ENCODE measurements at regions not wholly inside any gene's neighbourhood (a gene's known extent, or its start where the extent isn't known, plus 50 kb on each side); places are given as distances from the start of the nearest gene placed in this dataset.

- POLR2A ChIA-PET = no interaction called here
- Mint-ChIP-seq H3K4me1 (peaks cover 54% of the 10 kb centered on the region), H3K9me3 (peaks cover 21% of the 10 kb centered on the region), H3K27me3 (ENCODE audit: low read depth) (no peaks in the 10 kb centered on the region), H3K27ac (no peak overlapping the region), H3K36me3 (peaks cover 12% of the 10 kb centered on the region), H3K4me3 (no peak overlapping the region)
- CTCF ChIA-PET = no interaction called here
- no peak for DNase-seq (ENCODE audit: low spot score)
- TF ChIP-seq ZNF317 (CRISPR knock-in tag; IDR thresholded peaks at IDR 0.05; ENCODE audit: borderline replicate concordance, low read depth) (no peak), TCF7 (CRISPR knock-in tag; IDR thresholded peaks at IDR 0.05; ENCODE audit: low read depth) (no peak), CBFB (CRISPR knock-in tag; IDR thresholded peaks at IDR 0.05; ENCODE audit: low read depth) (no peak), PRDM15 (CRISPR knock-in tag; IDR thresholded peaks at IDR 0.05) (no peak), MAX (CRISPR knock-in tag; IDR thresholded peaks at IDR 0.05) (no peak), AFF4 (CRISPR knock-in tag; IDR thresholded peaks at IDR 0.05; ENCODE audit: borderline replicate concordance) (no peak), HMGXB4 (CRISPR knock-in tag; IDR thresholded peaks at IDR 0.05) (no peak), PRRX2 (CRISPR knock-in tag; IDR thresholded peaks at IDR 0.05) (no peak)
- peak; percentile 37; the same call in 1 of the 2 replicates for ATAC-seq
Measured at GRCh38 chr10:6719561-6719960, 139.5 kb upstream of the PRKCQ start.

- POLR2A ChIA-PET = no interaction called here
- H3K4me1 Mint-ChIP-seq = peaks cover 51% of the 10 kb centered on the region
Measured at GRCh38 chr10:6718550-6718949, 138.5 kb upstream of the PRKCQ start.

GRCh38 chr10:6716516-6716915 lies 136.4 kb upstream of the PRKCQ start:
- Mint-ChIP-seq H3K9me3 (peaks cover 17% of the 10 kb centered on the region), H3K36me3 (peaks cover 12% of the 10 kb centered on the region), H3K27ac (no peak overlapping the region), H3K27me3 (ENCODE audit: low read depth) (no peaks in the 10 kb centered on the region; the same call in 1 of the 2 replicates), H3K4me1 (peaks cover 35% of the 10 kb centered on the region), H3K4me3 (no peak overlapping the region)
- no peak for DNase-seq (ENCODE audit: low spot score)
- ChIA-PET POLR2A (no interaction called here), CTCF (interaction anchor here (1.7 kb wide), 1 partner anchor 49 kb away, joined by 4 read pairs; no protein-coding TSS in a partner anchor)
- no peak for ATAC-seq
- TF ChIP-seq ZNF121 (CRISPR knock-in tag; IDR thresholded peaks at IDR 0.05) (no peak), CREM (CRISPR knock-in tag; IDR thresholded peaks at IDR 0.05) (no peak), ZNF138 (CRISPR knock-in tag; conservative IDR thresholded peaks at IDR 0.05) (no peak), E2F4 (CRISPR knock-in tag; IDR thresholded peaks at IDR 0.05; ENCODE audit: borderline replicate concordance, low read depth) (no peak), SMAD4 (CRISPR knock-in tag; IDR thresholded peaks at IDR 0.05) (no peak), MYBL2 (CRISPR knock-in tag; IDR thresholded peaks at IDR 0.05) (no peak), PREB (CRISPR knock-in tag; IDR thresholded peaks at IDR 0.05; ENCODE audit: borderline replicate concordance) (no peak)

More at GRCh38 chr10:6718550-6718949, 138.5 kb upstream of the PRKCQ start:
- DNase-seq (ENCODE audit: low spot score) = no peak
- Mint-ChIP-seq H3K9me3 (peaks cover 17% of the 10 kb centered on the region), H3K36me3 (peaks cover 12% of the 10 kb centered on the region), H3K27ac (no peak overlapping the region), H3K27me3 (ENCODE audit: low read depth) (no peaks in the 10 kb centered on the region; the same call in 1 of the 2 replicates), H3K4me3 (no peak overlapping the region)
- no peak for TF ChIP-seq SMAD4 (CRISPR knock-in tag; IDR thresholded peaks at IDR 0.05)
- CTCF ChIA-PET = no interaction called here
- no peak for ATAC-seq
